ENCODE measurements at regions not wholly inside any gene's neighbourhood (a gene's known extent, or its start where the extent isn't known, plus 50 kb on each side); places are given as distances from the start of the nearest gene placed in this dataset.
"Not testable (repeated sequence)": the region's sequence is repeated elsewhere in the genome, so short reads cannot be mapped to it uniquely, and the experiment has no call there.

DNA sequence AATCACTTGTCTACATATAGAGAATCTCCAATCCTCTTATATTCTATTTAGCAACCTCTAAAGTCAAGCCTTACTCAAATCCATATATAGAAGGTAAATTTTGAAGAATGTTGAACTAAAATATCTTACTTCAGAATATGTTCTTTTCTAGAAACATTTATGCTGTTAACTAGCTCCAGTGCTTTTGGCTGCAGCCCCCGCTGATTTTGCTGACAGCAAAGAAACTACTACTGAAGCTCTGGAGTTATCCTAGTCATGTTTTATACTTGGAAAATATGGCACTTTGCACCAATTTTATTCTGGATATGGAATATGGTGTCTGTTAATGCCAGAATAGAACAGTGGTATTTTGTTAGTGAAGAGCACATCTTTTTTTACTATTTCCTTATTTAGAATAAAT lies 212.4 kb upstream of the FSIP2 start:
- no peak for DNase-seq (ENCODE audit: low read depth)
- no peak overlapping the region for H3K4me3 ChIP-seq (ENCODE audit: low read depth, low read length)
- TF ChIP-seq, protein P1, sequence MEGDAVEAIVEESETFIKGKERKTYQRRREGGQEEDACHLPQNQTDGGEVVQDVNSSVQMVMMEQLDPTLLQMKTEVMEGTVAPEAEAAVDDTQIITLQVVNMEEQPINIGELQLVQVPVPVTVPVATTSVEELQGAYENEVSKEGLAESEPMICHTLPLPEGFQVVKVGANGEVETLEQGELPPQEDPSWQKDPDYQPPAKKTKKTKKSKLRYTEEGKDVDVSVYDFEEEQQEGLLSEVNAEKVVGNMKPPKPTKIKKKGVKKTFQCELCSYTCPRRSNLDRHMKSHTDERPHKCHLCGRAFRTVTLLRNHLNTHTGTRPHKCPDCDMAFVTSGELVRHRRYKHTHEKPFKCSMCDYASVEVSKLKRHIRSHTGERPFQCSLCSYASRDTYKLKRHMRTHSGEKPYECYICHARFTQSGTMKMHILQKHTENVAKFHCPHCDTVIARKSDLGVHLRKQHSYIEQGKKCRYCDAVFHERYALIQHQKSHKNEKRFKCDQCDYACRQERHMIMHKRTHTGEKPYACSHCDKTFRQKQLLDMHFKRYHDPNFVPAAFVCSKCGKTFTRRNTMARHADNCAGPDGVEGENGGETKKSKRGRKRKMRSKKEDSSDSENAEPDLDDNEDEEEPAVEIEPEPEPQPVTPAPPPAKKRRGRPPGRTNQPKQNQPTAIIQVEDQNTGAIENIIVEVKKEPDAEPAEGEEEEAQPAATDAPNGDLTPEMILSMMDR (IDR thresholded peaks at IDR 0.05; ENCODE audit: insufficient read depth, low read depth, low read length) = no peak

DNA sequence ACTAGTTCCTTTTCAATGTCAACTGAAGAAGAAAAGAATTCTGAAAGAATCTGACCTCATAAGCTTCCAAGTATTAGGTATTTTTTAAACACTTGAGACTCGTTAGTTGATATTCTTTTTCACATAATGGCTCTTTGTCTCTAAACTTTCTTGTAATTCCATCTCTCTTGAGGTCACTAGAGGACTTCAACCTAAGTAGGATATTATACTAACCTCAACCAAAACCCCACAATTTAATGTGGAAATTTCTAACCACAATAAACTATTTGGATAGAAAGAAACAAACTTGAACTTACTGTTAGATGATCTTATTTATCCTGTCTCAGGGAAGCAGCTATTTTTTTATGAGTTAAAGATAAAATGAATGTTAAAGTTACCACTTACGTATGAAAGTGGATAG lies 206.9 kb upstream of the FSIP2 start:
- TF ChIP-seq, protein P1 (IDR thresholded peaks at IDR 0.05; ENCODE audit: insufficient read depth, low read depth, low read length) = no peak
- DNase-seq (ENCODE audit: low read depth) = no peak
- H3K4me3 ChIP-seq (ENCODE audit: low read depth, low read length) = no peak overlapping the region

DNA sequence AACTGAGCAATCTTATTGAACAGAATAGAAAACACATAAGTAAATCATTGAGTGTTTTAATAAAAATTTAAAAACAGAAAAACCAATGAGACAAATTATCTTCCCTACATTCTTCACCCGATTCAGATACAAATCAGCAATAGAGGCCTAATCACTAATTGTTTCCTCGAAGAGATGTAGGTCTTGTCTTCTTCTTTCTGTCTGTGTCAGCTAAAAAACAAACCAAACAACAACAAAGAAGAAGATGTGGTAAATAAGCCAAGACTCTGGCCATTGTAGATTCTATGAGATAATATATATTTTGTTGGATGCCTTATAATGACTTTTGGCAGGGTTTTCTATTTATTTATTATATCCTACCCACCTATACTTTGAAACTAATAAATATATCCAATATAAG lies 200.9 kb upstream of the FSIP2 start:
- DNase-seq (ENCODE audit: low read depth) = no peak
- TF ChIP-seq, protein P1 (IDR thresholded peaks at IDR 0.05; ENCODE audit: insufficient read depth, low read depth, low read length) = no peak
- no peak overlapping the region for H3K4me3 ChIP-seq (ENCODE audit: low read depth, low read length)

DNA sequence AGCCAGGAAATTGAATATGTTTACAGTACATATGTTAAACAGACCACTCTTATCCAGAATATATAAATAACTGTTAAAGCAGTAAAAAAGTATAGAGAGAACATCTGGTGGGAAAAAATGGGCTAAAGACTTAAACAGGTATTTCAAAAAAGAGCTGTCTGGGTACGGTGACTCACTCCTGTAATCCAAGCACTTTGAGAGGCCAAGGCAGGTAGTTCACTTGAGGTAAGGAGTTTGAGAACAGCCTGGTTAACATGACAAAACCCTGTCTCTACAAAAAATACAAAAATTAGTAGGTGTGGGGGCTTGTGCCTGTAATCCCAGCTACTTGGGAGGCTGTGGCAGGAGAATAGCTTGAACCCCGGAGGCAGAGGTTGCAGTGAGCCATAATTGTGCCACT lies 171.4 kb upstream of the FSIP2 start:
- no peak overlapping the region for H3K4me3 ChIP-seq (ENCODE audit: low read depth, low read length)
- TF ChIP-seq, protein P1 (IDR thresholded peaks at IDR 0.05; ENCODE audit: insufficient read depth, low read depth, low read length) = no peak
- DNase-seq (ENCODE audit: low read depth) = no peak

DNA sequence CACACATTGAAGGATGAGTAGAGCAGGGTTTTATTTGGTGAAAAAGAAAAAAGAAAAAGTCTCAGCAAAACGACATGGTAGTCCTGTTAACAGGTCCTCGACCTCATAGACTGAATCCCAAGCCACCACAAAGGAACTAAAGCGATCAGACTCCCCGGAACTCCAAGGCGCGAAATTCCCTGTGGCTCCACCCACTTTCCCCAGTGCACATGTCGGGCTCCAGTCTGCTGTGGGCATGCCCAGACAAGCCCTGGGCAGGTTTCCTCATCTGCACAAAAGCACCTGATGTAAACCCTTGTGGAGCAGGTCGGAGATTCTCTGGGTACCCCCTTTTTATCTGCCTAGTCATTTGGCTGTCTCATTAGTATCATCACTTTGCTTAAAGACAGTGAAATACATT lies 170.7 kb upstream of the FSIP2 start:
- TF ChIP-seq, protein P1 (IDR thresholded peaks at IDR 0.05; ENCODE audit: insufficient read depth, low read depth, low read length) = no peak
- no peak overlapping the region for H3K4me3 ChIP-seq (ENCODE audit: low read depth, low read length)
- no peak for DNase-seq (ENCODE audit: low read depth)

DNA sequence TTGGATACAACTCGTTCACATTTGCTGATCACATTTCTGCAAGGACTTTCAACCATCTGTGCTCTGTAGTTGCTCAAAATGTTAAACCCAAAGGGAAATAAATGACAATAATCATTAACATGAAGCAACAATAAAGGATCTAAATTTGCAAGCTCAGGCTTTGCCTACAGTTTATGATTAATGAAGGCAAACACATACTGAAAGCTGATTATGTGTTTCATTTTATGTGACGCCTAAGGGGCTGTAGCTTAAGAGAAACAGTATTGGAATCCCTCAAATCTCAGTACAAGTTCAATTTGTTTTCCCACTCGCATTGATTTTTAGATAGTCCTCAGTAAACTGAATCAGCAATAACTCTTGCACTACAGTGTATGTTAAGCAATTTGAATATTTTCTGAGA lies 160.3 kb upstream of the FSIP2 start:
- no peak overlapping the region for H3K4me3 ChIP-seq (ENCODE audit: low read depth, low read length)
- DNase-seq (ENCODE audit: low read depth) = no peak
- TF ChIP-seq, protein P1 (IDR thresholded peaks at IDR 0.05; ENCODE audit: insufficient read depth, low read depth, low read length) = no peak

DNA sequence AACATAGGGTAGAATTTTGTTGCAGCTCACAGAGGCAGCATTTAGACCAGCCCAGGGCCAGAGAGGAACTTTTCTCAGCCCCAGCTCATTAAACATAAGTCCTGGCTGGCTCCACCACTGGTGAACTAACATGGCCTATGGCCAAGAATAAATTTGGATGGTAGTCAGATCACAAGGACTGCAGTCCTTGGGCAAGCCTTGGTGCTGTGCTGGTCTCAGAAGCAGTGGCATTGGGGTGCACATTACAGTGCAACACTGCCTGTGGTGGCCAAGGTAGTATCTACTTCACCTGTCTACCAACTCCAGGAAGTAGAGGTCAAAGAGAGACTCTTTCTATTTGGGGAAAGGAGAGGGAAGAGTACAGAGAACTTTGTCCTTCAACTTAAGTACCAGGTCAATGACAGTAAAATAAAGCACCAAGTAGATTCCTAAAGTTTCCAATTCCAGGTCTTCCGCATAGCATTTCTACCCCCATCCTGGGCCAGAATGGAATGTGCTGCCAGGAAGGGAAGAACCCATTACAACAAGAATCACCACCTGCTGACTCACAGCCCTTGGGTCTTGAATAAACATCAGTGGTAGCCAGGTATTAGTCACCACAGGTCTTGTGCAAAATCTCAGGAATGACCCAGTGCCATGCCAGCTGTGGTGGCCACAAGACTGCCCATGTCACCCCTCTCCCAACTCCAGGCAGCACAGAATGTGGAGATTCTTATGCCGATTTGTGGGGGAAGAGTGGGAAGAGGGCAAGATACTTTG lies 155.4 kb upstream of the FSIP2 start:
- TF ChIP-seq, protein P1 (IDR thresholded peaks at IDR 0.05; ENCODE audit: insufficient read depth, low read depth, low read length) = no peak
- H3K4me3 ChIP-seq (ENCODE audit: low read depth, low read length) = no peak overlapping the region
- no peak for DNase-seq (ENCODE audit: low read depth)

DNA sequence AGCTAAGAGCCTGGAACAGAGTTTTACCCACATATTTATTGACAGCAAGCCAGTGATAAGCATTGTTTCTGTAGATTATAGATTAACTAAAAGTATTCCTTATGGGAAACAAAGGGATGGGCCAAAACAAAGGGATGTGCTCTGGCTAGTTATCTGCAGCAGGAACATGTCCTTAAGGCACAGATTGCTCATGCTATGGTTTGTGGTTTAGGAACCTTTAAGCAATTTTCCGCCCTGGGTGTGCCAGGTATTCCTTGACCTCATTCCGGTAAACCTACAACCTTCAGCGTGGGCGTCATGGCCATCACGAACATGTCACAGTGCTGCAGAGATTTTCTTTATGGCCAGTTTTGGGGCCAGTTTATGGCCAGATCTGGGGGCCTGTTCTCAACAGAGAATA lies 153.4 kb upstream of the FSIP2 start:
- DNase-seq (ENCODE audit: low read depth); H3K4me3 ChIP-seq (ENCODE audit: low read depth, low read length): not testable (repeated sequence)

DNA sequence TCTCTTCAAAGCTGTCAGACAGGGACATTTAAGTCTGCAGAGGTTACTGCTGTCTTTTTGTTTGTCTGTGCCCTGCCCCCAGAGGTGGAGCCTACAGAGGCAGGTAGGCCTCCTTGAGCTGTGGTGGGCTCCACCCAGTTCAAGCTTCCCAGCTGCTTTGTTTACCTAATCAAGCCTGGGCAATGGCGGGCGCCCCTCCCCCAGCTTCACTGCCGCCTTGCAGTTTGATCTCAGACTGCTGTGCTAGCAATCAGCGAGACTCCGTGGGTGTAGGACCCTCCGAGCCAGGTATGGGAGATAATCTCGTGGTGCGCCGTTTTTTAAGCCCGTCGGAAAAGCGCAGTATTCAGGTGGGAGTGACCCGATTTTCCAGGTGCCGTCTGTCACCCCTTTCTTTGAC lies 147.3 kb upstream of the FSIP2 start:
- DNase-seq (ENCODE audit: low read depth) = not testable (repeated sequence)

More for the DNA sequence above, 147.3 kb upstream of the FSIP2 start:
- not testable (repeated sequence) for H3K4me3 ChIP-seq (ENCODE audit: low read depth, low read length)

Measured in fibroblast of villous mesenchyme (primary cell).